CD4-positive, alpha-beta T cell (primary cell): ENCODE measurements at regions not wholly inside any gene's neighbourhood (a gene's known extent, or its start where the extent isn't known, plus 50 kb on each side); places are given as distances from the start of the nearest gene placed in this dataset.

Experiments used
- ATAC-seq: fragments of 200-7000 bp; cut with Tn5 transposase; one replicate; pipeline ENCODE4 v1.10.0; 2022; ENCODE audit warnings: mild to moderate bottlenecking; ENCODE audit not compliant: poor library complexity
- CTCF ChIA-PET: fragments of 350-600 bp; sonication (Branson Sonifier 250); formaldehyde crosslinking; loops from one replicate; lab custom pipeline; 2021; ENCODE audit warnings: antibody characterized with exemption, inconsistent platforms; lab: Charles Lee
- POLR2A ChIA-PET: fragments of 350-600 bp; sonication (Branson Sonifier 250); formaldehyde crosslinking; loops from one replicate; lab custom pipeline; 2021; ENCODE audit warnings: antibody characterized with exemption, inconsistent platforms; lab: Charles Lee
- DNase-seq, 14 experiments: peaks; one replicate each; pipeline ENCODE4 v3.0.0-alpha.2; 2013 to 2020; ENCODE audit warnings: mixed read lengths in 2 of 14
- H3K27ac ChIP-seq, 2 donors: one replicate each; pipeline versions ENCODE4 v1.5.1 to v1.7.0; 2013; ENCODE audit warnings: low read length in 2 of 2, low read depth in 1 of 2, mild to moderate bottlenecking in 1 of 2
- H3K27me3 ChIP-seq, 2 experiments: 1 replicate in 1 of 2; 2 replicates in 1 of 2; pipeline versions ENCODE4 v1.6.1 to v1.7.0; 2013; ENCODE audit warnings: low read length in 2 of 2, control low read depth in 1 of 2, mild to moderate bottlenecking in 1 of 2, moderate library complexity in 1 of 2; ENCODE audit not compliant: insufficient read depth in 2 of 2, control insufficient read depth in 1 of 2
- H3K36me3 ChIP-seq: one replicate; pipeline ENCODE4 v1.6.1; 2013; ENCODE audit warnings: low read length, control low read depth; ENCODE audit not compliant: insufficient read depth
- H3K4me1 ChIP-seq: one replicate; pipeline ENCODE4 v1.6.1; 2013; ENCODE audit warnings: low read length, control low read depth; ENCODE audit not compliant: insufficient read depth
- H3K4me3 ChIP-seq: one replicate; pipeline ENCODE4 v1.5.1; 2013; ENCODE audit warnings: mild to moderate bottlenecking, low read length, moderate library complexity
- H3K9me3 ChIP-seq, 2 experiments: 1 replicate in 1 of 2; 2 replicates in 1 of 2; pipeline versions ENCODE4 v1.6.1 to v1.7.0; 2013; ENCODE audit warnings: low read length in 2 of 2, mild to moderate bottlenecking in 2 of 2, control low read depth in 1 of 2, moderate library complexity in 1 of 2; ENCODE audit not compliant: control insufficient read depth in 1 of 2, insufficient read depth in 1 of 2
- H3K27ac Mint-ChIP-seq: one replicate; pipeline ENCODE4 v1.8.0; 2020; ENCODE audit warnings: mixed read lengths
- H3K27me3 Mint-ChIP-seq: one replicate; pipeline ENCODE4 v1.8.0; 2021; ENCODE audit warnings: mixed read lengths
- H3K36me3 Mint-ChIP-seq: one replicate; pipeline ENCODE4 v1.8.0; 2021; ENCODE audit warnings: low read depth, mixed read lengths
- H3K4me1 Mint-ChIP-seq: one replicate; pipeline ENCODE4 v1.8.0; 2021; ENCODE audit warnings: low read depth, mixed read lengths
- H3K4me3 Mint-ChIP-seq: one replicate; pipeline ENCODE4 v1.8.0; 2020; ENCODE audit warnings: mild to moderate bottlenecking, mixed read lengths
- H3K9me3 Mint-ChIP-seq: one replicate; pipeline ENCODE4 v1.8.0; 2020; ENCODE audit warnings: mixed read lengths
- intact Hi-C, 2 experiments: fragments of 100-400 bp; cut with DNase I in 1 of 2; cut with micrococcal nuclease in 1 of 2; formaldehyde crosslinking; loops; one replicate each; pipeline versions ENCODE4 v1.15.1 to v1.9.0; 2023 to 2025; cut with DNase I, micrococcal nuclease
- TF ChIP-seq, protein P1 (sequence below): fragments of 200-600 bp; IDR thresholded peaks from one replicate; pipeline ENCODE4 v1.8.0; 2022; ENCODE audit warnings: antibody characterized with exemption, mild to moderate bottlenecking

DNA sequence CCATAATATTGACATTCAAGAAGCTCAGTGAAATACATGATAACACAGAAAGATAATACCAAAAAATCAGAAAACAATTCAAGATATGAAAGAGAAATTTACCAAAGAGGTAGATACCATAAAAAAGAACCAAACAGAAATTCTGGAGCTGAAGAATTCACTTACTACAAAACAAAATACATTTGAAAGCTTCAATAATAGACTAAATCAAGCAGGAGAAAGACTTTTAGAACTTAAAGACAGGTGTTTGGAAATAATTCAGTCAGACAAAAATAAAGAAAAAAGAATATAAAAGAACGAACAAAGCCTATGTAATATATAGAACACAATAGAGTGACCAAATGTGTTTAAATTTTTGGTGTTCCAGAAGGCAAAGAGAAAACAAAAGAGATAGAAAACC lies 158.7 kb downstream of the MOBP start:
- DNase-seq, result no peak
- TF ChIP-seq, protein P1, sequence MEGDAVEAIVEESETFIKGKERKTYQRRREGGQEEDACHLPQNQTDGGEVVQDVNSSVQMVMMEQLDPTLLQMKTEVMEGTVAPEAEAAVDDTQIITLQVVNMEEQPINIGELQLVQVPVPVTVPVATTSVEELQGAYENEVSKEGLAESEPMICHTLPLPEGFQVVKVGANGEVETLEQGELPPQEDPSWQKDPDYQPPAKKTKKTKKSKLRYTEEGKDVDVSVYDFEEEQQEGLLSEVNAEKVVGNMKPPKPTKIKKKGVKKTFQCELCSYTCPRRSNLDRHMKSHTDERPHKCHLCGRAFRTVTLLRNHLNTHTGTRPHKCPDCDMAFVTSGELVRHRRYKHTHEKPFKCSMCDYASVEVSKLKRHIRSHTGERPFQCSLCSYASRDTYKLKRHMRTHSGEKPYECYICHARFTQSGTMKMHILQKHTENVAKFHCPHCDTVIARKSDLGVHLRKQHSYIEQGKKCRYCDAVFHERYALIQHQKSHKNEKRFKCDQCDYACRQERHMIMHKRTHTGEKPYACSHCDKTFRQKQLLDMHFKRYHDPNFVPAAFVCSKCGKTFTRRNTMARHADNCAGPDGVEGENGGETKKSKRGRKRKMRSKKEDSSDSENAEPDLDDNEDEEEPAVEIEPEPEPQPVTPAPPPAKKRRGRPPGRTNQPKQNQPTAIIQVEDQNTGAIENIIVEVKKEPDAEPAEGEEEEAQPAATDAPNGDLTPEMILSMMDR, result no peak
- Histone ChIP-seq H3K27me3 (peaks cover 3 to 4% of the 10 kb centered on the region in 2 experiments), H3K4me3 (no peak overlapping the region), H3K4me1 (no peaks in the 10 kb centered on the region), H3K36me3 (no peaks in the 10 kb centered on the region), H3K9me3 (peaks cover 6 to 17% of the 10 kb centered on the region in 2 experiments), H3K27ac (no peak overlapping the region)
- intact Hi-C loops, result no loop called here
- Mint-ChIP-seq H3K4me1 (no peaks in the 10 kb centered on the region), H3K27ac (no peak overlapping the region), H3K27me3 (peaks cover 17% of the 10 kb centered on the region), H3K36me3 (no peaks in the 10 kb centered on the region), H3K4me3 (no peak overlapping the region), H3K9me3 (peaks cover 2% of the 10 kb centered on the region)
- no peak for ATAC-seq
- POLR2A ChIA-PET, result no interaction called here
- CTCF ChIA-PET, result no interaction called here

DNA sequence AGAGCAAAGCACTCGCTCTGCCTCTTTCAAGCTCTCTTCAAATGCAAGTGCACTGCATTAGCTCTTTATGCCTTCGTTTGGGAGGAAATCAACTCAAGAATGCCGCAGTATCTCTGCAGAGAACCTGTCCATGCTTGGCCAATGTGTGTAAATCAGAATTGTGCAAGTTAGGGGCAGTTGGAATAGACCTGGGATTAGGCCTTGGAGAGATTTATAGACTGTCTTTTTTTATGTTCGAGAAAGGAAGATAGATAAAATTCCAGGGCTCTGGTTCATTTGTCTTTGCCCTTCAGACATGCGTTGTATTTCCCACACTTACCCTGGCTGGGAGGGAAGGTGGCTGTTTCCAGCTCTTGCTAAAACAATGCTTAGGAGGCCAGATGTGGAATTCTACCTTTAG lies 163.7 kb downstream of the MOBP start:
- TF ChIP-seq, protein P1, result no peak
- H3K27ac Mint-ChIP-seq, result no peak overlapping the region

DNA sequence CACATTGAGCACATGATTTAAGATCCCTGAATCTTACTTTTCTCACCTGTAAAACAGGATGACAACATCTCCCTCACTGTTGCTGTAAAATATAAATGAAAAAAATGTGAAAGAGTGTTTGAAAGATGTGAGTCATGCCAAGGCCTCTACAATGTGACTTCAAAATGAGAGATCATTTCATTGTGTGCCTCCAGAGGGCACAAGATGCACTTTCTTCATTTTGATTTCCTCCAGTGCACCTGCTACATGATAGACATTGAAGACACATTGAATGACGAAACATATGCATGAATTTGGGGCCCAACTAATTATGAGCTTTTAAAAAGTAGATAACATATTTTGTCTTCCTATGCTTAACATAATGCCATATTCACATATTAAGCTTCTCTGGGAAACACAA lies 170.3 kb downstream of the MOBP start:
- Histone ChIP-seq H3K36me3 (no peaks in the 10 kb centered on the region), H3K27me3 (peaks cover 4 to 5% of the 10 kb centered on the region in 2 experiments), H3K9me3 (no peaks in the 10 kb centered on the region), H3K27ac (no peak overlapping the region), H3K4me3 (no peak overlapping the region), H3K4me1 (no peaks in the 10 kb centered on the region)
- CTCF ChIA-PET, result no interaction called here
- H3K4me3 Mint-ChIP-seq, result no peak overlapping the region
- no peak overlapping the region for H3K27ac Mint-ChIP-seq
- intact Hi-C loops, result no loop called here
- no peaks in the 10 kb centered on the region for H3K36me3 Mint-ChIP-seq
- DNase-seq, result peak in 2 of 14 experiments; percentile 4 to 7
- H3K9me3 Mint-ChIP-seq, result no peaks in the 10 kb centered on the region
- TF ChIP-seq, protein P1, result no peak
- ATAC-seq, result no peak
- no peaks in the 10 kb centered on the region for H3K4me1 Mint-ChIP-seq
- POLR2A ChIA-PET, result no interaction called here
- peaks cover 17% of the 10 kb centered on the region for H3K27me3 Mint-ChIP-seq

More for the DNA sequence above, 163.7 kb downstream of the MOBP start:
- ATAC-seq, result no peak
- no peaks in the 10 kb centered on the region for H3K36me3 Mint-ChIP-seq
- H3K4me1 Mint-ChIP-seq, result no peaks in the 10 kb centered on the region
- intact Hi-C loops, result no loop called here
- ChIA-PET CTCF (no interaction called here), POLR2A (no interaction called here)
- Histone ChIP-seq H3K4me1 (no peaks in the 10 kb centered on the region), H3K36me3 (no peaks in the 10 kb centered on the region), H3K27me3 (no peaks in the 10 kb centered on the region), H3K27ac (no peak overlapping the region), H3K9me3 (peaks cover 3 to 7% of the 10 kb centered on the region in 2 experiments), H3K4me3 (no peak overlapping the region)
- no peak overlapping the region for H3K4me3 Mint-ChIP-seq
- peaks cover 2% of the 10 kb centered on the region for H3K9me3 Mint-ChIP-seq
- H3K27me3 Mint-ChIP-seq, result peaks cover 11% of the 10 kb centered on the region
- no peak for DNase-seq
